ENCODE measurements at regions not wholly inside any gene's neighbourhood (a gene's known extent, or its start where the extent isn't known, plus 50 kb on each side); places are given as distances from the start of the nearest gene placed in this dataset.

- TF ChIP-seq CTCF (IDR thresholded peaks at IDR 0.05), result no peak
- no peak for TF ChIP-seq POLR2AphosphoS5 (IDR thresholded peaks at IDR 0.05)
Observed at GRCh38 chr4:126710935-126711334, 921.8 kb upstream of the INTU start.

All from suprapubic skin (tissue), 3 donors.